Activated CD4-positive, alpha-beta T cell treated with anti-CD3 and anti-CD28 coated beads, Interleukin-10, Interleukin-2, amounts not matched to agents 100 ng/mL and 50 ng/mL, durations not matched to agents 16 hours and 8 hours (primary cell): ENCODE measurements at regions not wholly inside any gene's neighbourhood (a gene's known extent, or its start where the extent isn't known, plus 50 kb on each side); places are given as distances from the start of the nearest gene placed in this dataset.

Experiments used
- DNase-seq: peaks from one replicate; pipeline ENCODE4 v3.0.0-alpha.2; 2020

DNA sequence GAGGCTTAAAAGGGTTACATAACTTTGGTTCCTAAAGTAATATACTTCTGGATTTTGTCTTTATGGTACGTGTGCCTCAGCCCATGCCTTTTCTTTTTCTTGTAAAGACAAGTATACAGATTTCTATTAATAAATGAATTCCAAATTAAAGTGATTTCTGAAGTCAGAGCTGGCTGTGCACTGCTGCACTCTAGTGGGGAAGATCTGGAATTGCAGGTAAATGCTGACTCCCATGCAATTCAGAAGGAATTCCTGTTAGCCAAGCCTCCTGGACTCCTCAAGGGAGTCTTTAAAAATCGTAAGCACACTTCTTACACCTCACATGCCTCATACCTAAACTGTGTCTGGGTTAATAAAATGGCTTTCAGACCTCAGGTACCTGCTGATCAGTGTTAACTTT is 118.4 kb upstream of the SLC7A1 start:
- peak; percentile 14 for DNase-seq

DNA sequence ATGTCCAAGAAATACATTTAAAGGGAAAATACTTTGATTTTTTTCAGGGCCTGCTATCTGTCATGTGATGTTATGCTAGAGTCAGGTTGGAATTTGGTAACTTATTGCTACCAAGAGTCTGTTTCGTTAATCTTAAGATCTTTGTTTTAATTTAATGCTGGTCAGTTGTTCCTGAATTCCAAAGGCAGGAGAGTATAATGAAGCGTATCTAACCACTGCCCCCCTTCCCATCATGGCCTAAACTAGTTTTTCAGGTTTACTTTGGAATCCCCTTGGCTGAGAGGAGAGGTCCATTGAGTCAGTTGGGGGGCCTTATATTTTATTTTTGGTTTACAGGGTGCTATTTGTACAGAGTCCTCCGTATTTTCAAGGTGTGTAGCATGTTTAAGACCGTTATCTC is 116.3 kb upstream of the SLC7A1 start:
- DNase-seq, result no peak

DNA sequence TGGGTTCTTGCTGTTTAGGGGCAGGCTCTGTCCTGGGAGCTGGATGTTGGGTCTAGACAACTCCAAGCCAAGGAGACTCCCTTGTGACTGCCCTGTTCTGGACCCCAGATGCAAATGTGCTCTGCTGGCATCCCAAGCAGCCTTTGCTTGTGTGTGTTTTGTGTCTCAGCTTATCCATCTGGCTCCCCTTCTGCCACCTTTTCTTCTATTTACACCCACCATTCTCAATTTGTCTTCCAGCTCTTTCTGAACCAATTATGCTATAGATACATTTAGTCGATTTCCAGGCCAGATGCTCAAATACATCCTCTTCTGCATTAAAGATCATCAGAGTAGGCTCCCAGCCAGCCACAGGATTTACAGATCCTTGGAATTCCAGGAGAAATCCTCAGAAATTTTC is 115.0 kb upstream of the SLC7A1 start:
- DNase-seq, result no peak

DNA sequence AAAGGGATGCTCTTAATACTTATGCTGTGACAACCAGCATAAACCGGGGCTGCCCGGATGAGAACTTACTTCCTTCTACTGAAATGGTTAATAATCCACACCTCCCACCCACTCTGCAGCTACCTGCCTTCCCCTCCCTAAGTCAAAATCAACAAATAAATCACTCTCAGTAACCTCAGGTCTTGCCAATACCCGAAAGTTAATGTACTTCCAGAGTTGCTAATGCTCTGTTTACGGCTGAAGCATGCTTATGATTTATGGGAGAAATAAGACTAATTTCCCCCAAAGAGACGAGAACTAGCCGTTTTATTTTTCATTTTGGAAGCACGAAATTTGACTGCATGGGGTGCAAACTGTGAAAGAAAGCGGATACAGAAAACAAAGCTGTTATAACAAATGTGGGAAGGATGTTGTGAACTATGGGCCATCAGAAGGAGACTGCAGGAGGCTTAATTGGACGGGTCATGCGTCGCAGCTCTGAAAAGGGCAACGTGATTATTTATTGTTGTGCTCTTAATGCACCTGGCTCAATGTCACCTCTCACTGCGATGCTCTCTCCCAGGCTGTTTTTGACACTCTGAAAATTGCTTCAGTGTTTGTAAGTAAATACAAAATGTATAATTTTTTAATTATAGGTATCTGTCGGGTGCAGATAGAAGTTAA is 114.0 kb upstream of the SLC7A1 start:
- DNase-seq, result no peak

DNA sequence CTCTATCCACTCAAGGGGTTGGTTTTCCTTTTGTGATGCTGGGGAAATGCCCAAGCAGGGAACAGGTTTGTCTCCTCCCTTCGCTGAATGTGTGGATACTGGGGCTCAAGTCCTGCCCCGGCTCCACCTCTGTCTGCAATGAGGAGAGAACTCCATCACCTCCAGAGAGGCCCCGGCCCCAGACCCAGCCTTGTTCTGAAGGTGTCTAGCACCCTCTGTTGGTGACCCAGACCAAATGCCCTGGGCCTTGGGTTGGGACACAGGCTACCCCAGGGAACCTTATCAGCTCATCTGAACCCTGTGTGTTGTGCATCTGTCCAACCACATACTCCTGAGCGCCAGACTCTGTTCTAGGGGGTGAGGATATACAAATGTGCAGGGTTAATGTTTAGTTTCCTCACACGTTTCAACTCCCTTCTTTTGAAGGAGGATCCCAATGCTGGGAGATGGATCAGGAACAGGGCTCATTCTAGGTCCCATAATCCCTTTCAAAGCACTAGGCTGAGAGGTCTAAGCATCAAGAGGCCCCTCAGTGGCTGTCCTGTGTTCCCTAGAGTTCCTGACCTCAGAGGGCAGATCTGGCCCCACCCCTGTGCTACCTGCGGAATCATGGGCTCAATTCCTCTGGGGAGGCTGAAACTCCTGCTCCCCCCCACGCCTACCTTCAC is 112.5 kb upstream of the SLC7A1 start:
- DNase-seq, result peak; percentile 62

- DNase-seq, result no peak
Measured at GRCh38 chr13:29706923-29707322, 111.4 kb upstream of the SLC7A1 start.

DNA sequence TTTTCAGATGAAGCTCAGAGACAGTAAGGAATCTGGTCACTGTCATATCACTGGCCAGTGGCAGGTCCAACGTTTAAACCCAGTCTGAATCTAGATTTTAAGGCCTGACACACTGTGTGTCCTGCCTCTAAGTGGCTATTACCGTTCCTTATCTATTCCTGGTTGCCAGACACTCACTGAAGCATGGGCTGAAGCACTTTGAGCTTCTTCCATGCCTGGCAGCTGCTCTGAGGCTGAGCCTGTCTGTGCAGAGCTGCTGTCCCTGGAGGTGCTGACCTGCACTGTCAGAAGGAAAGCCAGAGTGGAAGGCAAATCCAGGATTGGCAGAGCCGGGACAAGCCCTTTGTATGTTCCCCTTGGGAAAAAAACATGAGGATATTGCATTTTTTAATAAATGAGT is 109.2 kb upstream of the SLC7A1 start:
- DNase-seq, result no peak

DNA sequence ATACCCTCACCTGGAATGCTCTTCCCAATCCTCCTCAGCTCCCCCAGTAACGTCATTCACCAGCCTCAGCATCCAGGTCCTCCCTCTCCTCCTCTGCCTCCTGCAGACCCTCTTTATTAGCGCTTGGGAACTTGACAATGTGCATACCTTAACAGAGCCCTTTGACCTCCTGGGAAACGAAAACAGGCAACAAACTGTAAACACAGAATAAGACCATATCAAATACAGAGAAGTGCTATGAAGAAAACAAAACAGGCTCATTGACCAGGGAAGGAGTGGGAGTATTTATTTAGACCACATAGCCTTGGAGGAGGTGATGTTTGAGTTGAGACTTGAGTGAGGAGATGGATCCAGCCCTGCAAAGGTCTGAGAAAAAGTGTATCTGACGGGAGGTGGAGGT is 107.9 kb upstream of the SLC7A1 start:
- no peak for DNase-seq

GRCh38 chr13:29702912-29703351 is 107.4 kb upstream of the SLC7A1 start:
- no peak for DNase-seq

- no peak for DNase-seq
Measured at GRCh38 chr13:29698106-29698505, 102.6 kb upstream of the SLC7A1 start.

GRCh38 chr13:29696606-29697005 is 101.1 kb upstream of the SLC7A1 start:
- DNase-seq, result no peak

GRCh38 chr13:29693275-29693945 is 97.9 kb upstream of the SLC7A1 start:
- DNase-seq, result no peak

DNA sequence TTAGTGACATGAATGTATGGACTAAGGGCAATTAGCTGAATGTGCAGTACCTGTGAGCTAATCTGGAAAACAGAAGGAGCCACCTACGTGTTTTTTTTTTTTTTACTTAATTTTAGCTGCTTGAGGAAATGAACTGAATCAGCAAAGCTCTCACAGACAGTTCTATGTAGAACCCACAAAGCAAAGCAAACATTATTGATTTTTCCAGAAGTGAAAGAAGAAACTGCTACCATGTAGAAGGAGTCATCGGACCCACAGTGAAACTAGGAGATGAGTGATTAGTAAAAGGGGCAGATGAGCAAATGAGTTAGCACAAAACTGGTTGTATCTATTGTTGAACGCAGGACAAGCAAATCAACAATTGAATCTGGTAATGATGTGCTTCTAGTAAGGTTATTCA is 94.1 kb upstream of the SLC7A1 start:
- DNase-seq, result no peak

GRCh38 chr13:29688193-29688592 is 92.7 kb upstream of the SLC7A1 start:
- DNase-seq, result no peak

GRCh38 chr13:29684441-29684840 is 89.0 kb upstream of the SLC7A1 start:
- DNase-seq, result no peak

DNA sequence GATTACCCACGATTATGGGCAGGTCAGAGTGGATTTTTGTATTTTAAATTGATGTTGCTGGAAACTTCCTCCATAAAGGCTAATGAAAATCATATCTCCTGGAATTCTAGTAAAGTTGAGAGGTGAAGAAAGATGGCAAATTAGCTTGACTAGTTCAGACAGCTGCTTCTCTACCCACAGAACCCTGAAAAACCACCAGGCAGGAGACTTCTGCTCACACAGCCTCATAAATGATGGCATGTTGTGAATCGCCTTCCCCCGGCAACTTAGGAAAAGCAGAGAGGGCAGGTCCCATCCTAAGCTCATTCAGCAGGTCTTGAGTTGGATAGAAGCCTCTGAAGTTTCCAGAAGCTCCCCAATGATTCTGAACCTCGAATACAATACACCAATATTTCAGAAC is 87.6 kb upstream of the SLC7A1 start:
- DNase-seq, result no peak

DNA sequence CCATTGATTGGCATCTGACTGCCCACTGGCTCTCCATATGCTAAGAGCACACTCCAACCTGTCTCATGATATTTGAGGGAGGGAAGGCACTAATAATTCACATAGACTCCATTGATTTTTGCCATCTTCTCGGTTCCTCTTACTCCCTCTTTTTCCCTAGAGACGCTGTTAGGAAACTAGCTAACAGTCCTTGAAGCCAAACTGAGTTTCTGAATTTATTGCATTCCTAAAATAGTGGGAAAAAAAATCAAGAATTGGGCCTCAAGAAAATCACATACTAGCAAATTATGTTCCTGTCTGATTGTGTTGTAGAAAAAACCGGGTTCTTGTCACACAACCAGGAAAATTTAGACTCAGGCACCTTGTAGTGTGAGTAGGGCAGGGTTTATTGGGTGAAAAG is 86.4 kb upstream of the SLC7A1 start:
- DNase-seq, result no peak

DNA sequence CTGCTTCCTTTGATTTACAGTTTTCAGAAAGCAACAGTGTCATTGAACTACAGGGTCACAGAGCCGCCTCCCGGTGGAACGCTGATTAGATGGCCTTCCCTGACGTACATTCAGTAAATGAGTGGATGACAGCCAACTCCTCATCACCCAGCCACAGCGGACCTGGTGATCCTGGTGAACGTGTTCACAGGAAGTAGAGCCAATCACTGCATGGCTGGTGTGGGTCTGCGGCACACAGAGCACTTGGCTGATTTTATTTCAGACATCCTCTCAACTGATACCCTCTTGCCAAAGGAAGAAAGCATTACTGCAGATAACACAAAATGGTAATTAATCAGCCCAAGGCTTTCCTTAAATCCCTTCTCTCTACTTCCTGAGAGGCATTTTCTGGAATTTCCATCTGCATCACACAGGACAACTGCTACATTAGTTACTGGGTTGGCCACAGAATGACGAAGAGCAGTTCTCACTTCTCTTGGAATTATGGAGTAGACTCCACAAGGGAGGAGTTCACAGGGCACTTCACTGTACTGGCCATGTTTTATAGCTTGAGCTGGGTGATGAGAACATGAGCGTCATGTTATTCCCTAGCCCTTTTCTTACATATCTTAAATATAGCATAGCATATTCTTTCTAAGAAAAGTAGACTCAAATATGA is 84.0 kb upstream of the SLC7A1 start:
- DNase-seq, result no peak

GRCh38 chr13:29677627-29678026 is 82.1 kb upstream of the SLC7A1 start:
- no peak for DNase-seq

DNA sequence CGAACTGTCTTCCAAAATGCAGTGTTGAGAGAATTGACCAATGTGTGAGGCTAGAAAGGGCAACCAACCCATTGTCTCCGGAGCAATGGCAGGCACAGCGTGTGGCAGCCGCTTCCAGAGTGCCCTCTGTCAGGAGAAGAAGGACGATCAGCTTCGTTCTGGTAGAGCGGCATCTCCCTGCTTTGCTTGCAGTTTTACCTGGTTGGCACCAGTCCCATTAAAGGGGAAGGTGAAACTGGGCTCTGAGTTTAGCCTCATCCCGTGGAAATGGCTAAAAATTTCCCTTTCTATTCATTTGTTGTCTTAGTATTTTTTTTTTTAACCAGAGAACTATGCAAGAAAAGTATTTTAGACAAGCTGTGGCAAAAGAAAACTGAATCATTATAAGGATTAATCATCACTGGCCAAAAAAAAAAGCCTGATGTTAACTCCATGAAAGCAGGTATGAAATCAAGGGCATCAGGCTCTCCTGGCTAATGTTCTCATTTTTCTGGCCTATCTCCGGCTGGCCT is 81.5 kb upstream of the SLC7A1 start:
- DNase-seq, result no peak

GRCh38 chr13:29676535-29676934 is 81.0 kb upstream of the SLC7A1 start:
- DNase-seq, result no peak

- DNase-seq, result no peak
Measured at GRCh38 chr13:29674532-29674931, 79.0 kb upstream of the SLC7A1 start.

- no peak for DNase-seq
Measured at GRCh38 chr13:29664591-29664990, 69.1 kb upstream of the SLC7A1 start.
